K562 (cell line): ENCODE measurements at regions not wholly inside any gene's neighbourhood (a gene's known extent, or its start where the extent isn't known, plus 50 kb on each side); places are given as distances from the start of the nearest gene placed in this dataset.
A peak's percentile ranks its signal among the peaks of the same experiment; 100 is the strongest.

Source experiments
- ATAC-seq: fragments of 200-7000 bp; cut with Tn5 transposase; 3 replicates; pipeline ENCODE4 v1.9.1; 2020; ENCODE audit warnings: moderate library complexity
- BruUV-seq: library from RNA; stranded (reverse); fragments of 400-500 nt; replicated peaks from 2 replicates; lab custom pipeline; 2021; lab: Mats Ljungman, UMichigan
- CTCF ChIA-PET: fragments of 300-600 bp; formaldehyde crosslinking; extraction: SDS; loops from one replicate; lab custom pipeline; 2021; ENCODE audit warnings: low intra/inter-chr PET ratio; lab: Yijun Ruan, JAX
- POLR2A ChIA-PET: fragments of 300-600, 350-650 bp; sonication (Branson Sonifier 250); formaldehyde crosslinking; extraction: SDS; loops from one replicate; lab custom pipeline; 2021; ENCODE audit warnings: antibody characterized with exemption, inconsistent platforms; lab: Yijun Ruan, JAX
- DNase-seq, 4 experiments: peaks; one replicate each; pipeline versions ENCODE4 v3.0.0 to v3.0.0-alpha.2; 2011 to 2018; ENCODE audit warnings: low spot score in 3 of 4, mixed read lengths in 3 of 4; ENCODE audit errors: extremely low read depth in 1 of 4
- FAIRE-seq: peaks from 2 replicates; lab custom pipeline; 2011; peaks lifted over from hg19 to GRCh38; lab: Jason Lieb, UNC
- H2AFZ ChIP-seq: 2 replicates; pipeline ENCODE4 v1.6.0; 2011; ENCODE audit warnings: low read depth, low read length, control low read depth, inconsistent platforms
- H3K27ac ChIP-seq: fragments of 200-600 bp; 3 replicates; pipeline ENCODE4 v1.8.0; 2011; ENCODE audit warnings: low read depth, mild to moderate bottlenecking, control low read depth, inconsistent platforms, low read length, moderate library complexity, mixed read lengths; ENCODE audit errors: extremely low read depth
- H3K27me3 ChIP-seq, 2 experiments: fragments of 300-600 bp in 1 of 2; 2 replicates in 1 of 2; 3 replicates in 1 of 2; pipeline versions ENCODE4 v1.6.0 to v1.8.0; 2011; ENCODE audit warnings: inconsistent platforms in 2 of 2, low read length in 2 of 2, mild to moderate bottlenecking in 1 of 2, mixed read lengths in 1 of 2, moderate library complexity in 1 of 2; ENCODE audit not compliant: control insufficient read depth in 2 of 2, insufficient read depth in 2 of 2
- H3K36me3 ChIP-seq: fragments of 300-600 bp; 3 replicates; pipeline ENCODE4 v1.8.0; 2011; ENCODE audit warnings: mild to moderate bottlenecking, low read length, inconsistent platforms; ENCODE audit not compliant: control insufficient read depth, insufficient read depth
- H3K4me1 ChIP-seq, 2 experiments: fragments of 200-600 bp in 1 of 2; replicated peaks in 1 of 2; 2 replicates in 1 of 2; 3 replicates in 1 of 2; pipeline versions ENCODE4 v1.5.1 to v1.8.0; 2011; ENCODE audit warnings: inconsistent platforms in 2 of 2, low read length in 2 of 2, mild to moderate bottlenecking in 1 of 2, mixed read lengths in 1 of 2, moderate library complexity in 1 of 2; ENCODE audit not compliant: control insufficient read depth in 2 of 2, insufficient read depth in 2 of 2
- H3K4me2 ChIP-seq: 2 replicates; pipeline ENCODE4 v1.6.1; 2011; ENCODE audit warnings: low read length, control low read depth, inconsistent platforms, mixed read lengths; ENCODE audit not compliant: insufficient read depth
- H3K4me3 ChIP-seq: fragments of 200-600 bp; sonication (generic), shearing (Covaris generic); 2 replicates; pipeline ENCODE4 v1.5.1; 2016; ENCODE audit warnings: control low read depth, inconsistent platforms
- H3K79me2 ChIP-seq: fragments of 200-600 bp; 3 replicates; pipeline ENCODE4 v1.8.0; 2011; ENCODE audit warnings: low read length, inconsistent platforms; ENCODE audit not compliant: control insufficient read depth, insufficient read depth
- H3K9ac ChIP-seq, 2 experiments: 2 replicates each; pipeline versions ENCODE4 v1.6.0 to v1.6.1; 2011; ENCODE audit warnings: low read depth in 2 of 2, low read length in 2 of 2, control low read depth in 1 of 2, inconsistent platforms in 1 of 2, mild to moderate bottlenecking in 1 of 2, mixed read lengths in 1 of 2; ENCODE audit not compliant: insufficient read depth in 1 of 2
- H3K9me1 ChIP-seq: one replicate; pipeline ENCODE4 v1.6.0; 2011; ENCODE audit warnings: inconsistent platforms, mild to moderate bottlenecking, low read length, moderate library complexity; ENCODE audit not compliant: control insufficient read depth, insufficient read depth
- H3K9me3 ChIP-seq: replicated peaks from 2 replicates; pipeline ENCODE4 v1.5.1; 2011; ENCODE audit warnings: low read depth, low read length, inconsistent platforms; ENCODE audit not compliant: control insufficient read depth, insufficient read depth
- H4K20me1 ChIP-seq: replicated peaks from 2 replicates; pipeline ENCODE4 v1.6.1; 2011; ENCODE audit warnings: low read length, inconsistent platforms, mixed read lengths; ENCODE audit not compliant: control insufficient read depth, insufficient read depth
- RAD51 ChIP-seq: fragments of 450-650 bp; IDR thresholded peaks from 2 replicates; pipeline ENCODE4 v1.7.1; 2016; ENCODE audit warnings: low read depth, mild to moderate bottlenecking, borderline replicate concordance
- SRSF7 ChIP-seq: fragments of 200-400 bp; formaldehyde crosslinking; optimal IDR thresholded peaks from 2 replicates; pipeline ENCODE3; 2017; ENCODE audit warnings: mild to moderate bottlenecking, low read depth, low read length
- ZZZ3 ChIP-seq: fragments of 450-650 bp; IDR thresholded peaks from 2 replicates; pipeline ENCODE4 v1.6.1; 2016; ENCODE audit warnings: antibody characterized with exemption, mild to moderate bottlenecking, moderate library complexity
- WGBS: fragments of 100-300 bp; shearing (Covaris generic); methylation state at CpG from one replicate; pipeline ENCODE4 v1.1.6; 2016; ENCODE audit warnings: low coverage, mixed read lengths; ENCODE audit not compliant: insufficient coverage; ENCODE audit errors: missing lambda C conversion rate; 5-methylcytosine and 5-hydroxymethylcytosine counted together
- in situ Hi-C: fragments of 300-500 bp; cut with MboI; formaldehyde crosslinking; loops from 4 replicates; pipeline ENCODE4 v1.15.0; 2018; ENCODE audit warnings: inconsistent platforms, mixed read lengths
- intact Hi-C: fragments of 100-400 bp; cut with micrococcal nuclease; formaldehyde crosslinking; loops from 2 replicates; pipeline ENCODE4 v1.14.2; 2022
- TF ChIP-seq, protein P1 (sequence below): fragments of 450-650 bp; formaldehyde crosslinking; IDR thresholded peaks from 2 replicates; pipeline ENCODE4 v1.4.0; 2020; ENCODE audit warnings: mild to moderate bottlenecking, mixed read lengths
- TF ChIP-seq, protein P2 (sequence below), 3 experiments: IDR thresholded peaks in 2 of 3; conservative IDR thresholded peaks in 1 of 3; 2 replicates each; pipeline ENCODE4 v1.5.1; 2011 to 2012; ENCODE audit warnings: low read length in 3 of 3, mild to moderate bottlenecking in 3 of 3, control low read depth in 2 of 3, improper control_type of control experiment in 1 of 3, inconsistent platforms in 1 of 3, low read depth in 1 of 3, mixed read lengths in 1 of 3, moderate library complexity in 1 of 3; ENCODE audit not compliant: insufficient read depth in 2 of 3
- TF ChIP-seq, protein P3 (sequence below): sonication (generic); formaldehyde crosslinking; IDR thresholded peaks from 2 replicates; pipeline ENCODE4 v1.9.0; 2022; ENCODE audit warnings: mild to moderate bottlenecking, missing genetic modification reagents
- TF ChIP-seq, protein P4 (sequence below): sonication (generic); formaldehyde crosslinking; IDR thresholded peaks from 2 replicates; pipeline ENCODE4 v1.5.0; 2020; ENCODE audit warnings: missing genetic modification reagents

DNA sequence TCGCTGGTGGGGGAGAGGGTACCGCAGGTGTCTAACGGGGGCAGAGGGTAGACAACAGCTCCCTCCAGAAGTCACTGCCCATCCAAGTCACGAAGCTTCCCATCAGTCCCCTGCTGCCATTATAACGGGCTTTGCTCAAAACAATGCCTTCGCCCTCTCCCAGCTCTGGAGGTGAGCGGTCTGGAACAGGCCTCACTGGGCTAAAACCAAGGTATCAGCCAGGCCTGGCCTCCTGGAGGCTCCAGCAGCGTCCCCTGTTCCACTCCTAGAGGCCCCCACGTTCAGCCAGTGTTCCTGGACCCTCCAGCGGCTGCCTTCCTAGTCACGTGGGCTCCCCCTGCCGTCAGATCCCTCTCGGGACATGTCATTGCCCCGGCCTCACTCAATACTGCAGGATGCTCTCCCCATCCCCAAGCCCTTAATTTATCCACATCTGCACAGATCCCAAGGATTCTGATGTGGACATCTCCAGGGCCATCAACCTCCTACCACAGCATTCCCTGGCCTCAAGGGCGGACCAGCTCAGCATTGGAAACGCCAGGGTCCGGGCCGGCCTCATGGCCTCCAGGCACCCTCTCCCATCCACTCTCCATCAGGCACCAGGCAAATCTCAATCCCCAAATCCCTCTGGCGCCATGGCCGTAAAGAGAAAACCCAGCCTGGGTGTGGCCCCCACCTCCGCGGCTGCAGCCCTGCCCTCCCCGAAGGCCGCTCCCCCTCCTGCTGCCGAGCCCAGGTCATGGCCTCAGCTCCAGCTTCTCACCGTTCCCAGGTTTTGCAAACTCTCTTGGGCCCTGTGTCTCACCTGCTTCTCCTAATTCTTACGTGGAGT lies 104.1 kb upstream of the FAM20C start:
- H3K36me3 ChIP-seq, result no peaks in the 10 kb centered on the region
- H3K9me3 ChIP-seq, result no peaks in the 10 kb centered on the region; the same call in 1 of the 2 replicates
- intact Hi-C loops (no loop called here), in situ Hi-C loops (no loop called here)
- ATAC-seq (peak; percentile 71), FAIRE-seq (no peak), DNase-seq (peak in 2 of 4 experiments; percentile 34 to 38)
- CTCF ChIA-PET, result interaction anchor here (0.6 kb wide), 1 partner anchor 24 kb away, joined by 3 read pairs; no protein-coding TSS in a partner anchor
- H3K27me3 ChIP-seq, result peaks cover 49 to 83% of the 10 kb centered on the region in 2 experiments; a peak in 4 of 5 replicates
- no TSS peak for BruUV-seq
- H4K20me1 ChIP-seq, result peaks cover 14% of the 10 kb centered on the region; the same call in 1 of the 2 replicates
- TF ChIP-seq, protein P1, sequence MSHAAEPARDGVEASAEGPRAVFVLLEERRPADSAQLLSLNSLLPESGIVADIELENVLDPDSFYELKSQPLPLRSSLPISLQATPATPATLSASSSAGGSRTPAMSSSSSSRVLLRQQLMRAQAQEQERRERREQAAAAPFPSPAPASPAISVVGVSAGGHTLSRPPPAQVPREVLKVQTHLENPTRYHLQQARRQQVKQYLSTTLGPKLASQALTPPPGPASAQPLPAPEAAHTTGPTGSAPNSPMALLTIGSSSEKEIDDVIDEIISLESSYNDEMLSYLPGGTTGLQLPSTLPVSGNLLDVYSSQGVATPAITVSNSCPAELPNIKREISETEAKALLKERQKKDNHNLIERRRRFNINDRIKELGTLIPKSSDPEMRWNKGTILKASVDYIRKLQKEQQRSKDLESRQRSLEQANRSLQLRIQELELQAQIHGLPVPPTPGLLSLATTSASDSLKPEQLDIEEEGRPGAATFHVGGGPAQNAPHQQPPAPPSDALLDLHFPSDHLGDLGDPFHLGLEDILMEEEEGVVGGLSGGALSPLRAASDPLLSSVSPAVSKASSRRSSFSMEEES (CRISPR knock-in tag), result 0 out of 2 replicates have a peak, but pooled peaks have one; percentile 3
- TF ChIP-seq, protein P2, sequence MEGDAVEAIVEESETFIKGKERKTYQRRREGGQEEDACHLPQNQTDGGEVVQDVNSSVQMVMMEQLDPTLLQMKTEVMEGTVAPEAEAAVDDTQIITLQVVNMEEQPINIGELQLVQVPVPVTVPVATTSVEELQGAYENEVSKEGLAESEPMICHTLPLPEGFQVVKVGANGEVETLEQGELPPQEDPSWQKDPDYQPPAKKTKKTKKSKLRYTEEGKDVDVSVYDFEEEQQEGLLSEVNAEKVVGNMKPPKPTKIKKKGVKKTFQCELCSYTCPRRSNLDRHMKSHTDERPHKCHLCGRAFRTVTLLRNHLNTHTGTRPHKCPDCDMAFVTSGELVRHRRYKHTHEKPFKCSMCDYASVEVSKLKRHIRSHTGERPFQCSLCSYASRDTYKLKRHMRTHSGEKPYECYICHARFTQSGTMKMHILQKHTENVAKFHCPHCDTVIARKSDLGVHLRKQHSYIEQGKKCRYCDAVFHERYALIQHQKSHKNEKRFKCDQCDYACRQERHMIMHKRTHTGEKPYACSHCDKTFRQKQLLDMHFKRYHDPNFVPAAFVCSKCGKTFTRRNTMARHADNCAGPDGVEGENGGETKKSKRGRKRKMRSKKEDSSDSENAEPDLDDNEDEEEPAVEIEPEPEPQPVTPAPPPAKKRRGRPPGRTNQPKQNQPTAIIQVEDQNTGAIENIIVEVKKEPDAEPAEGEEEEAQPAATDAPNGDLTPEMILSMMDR (IDR thresholded peaks at IDR 0.05 in 2 of 3, conservative IDR thresholded peaks at IDR 0.05 in 1 of 3; ENCODE audit: insufficient read depth in 2 of 3, low read depth in 1 of 3, low read length in 3 of 3), result peak; percentile 2 to 28 (median 21); a peak in 4 of 6 replicates
- TF ChIP-seq SRSF7, result no peak
- 0 out of 2 replicates have a peak, but pooled peaks have one; percentile 26 for TF ChIP-seq RAD51
- TF ChIP-seq ZZZ3, result no peak
- TF ChIP-seq, protein P3, sequence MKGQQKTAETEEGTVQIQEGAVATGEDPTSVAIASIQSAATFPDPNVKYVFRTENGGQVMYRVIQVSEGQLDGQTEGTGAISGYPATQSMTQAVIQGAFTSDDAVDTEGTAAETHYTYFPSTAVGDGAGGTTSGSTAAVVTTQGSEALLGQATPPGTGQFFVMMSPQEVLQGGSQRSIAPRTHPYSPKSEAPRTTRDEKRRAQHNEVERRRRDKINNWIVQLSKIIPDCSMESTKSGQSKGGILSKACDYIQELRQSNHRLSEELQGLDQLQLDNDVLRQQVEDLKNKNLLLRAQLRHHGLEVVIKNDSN (CRISPR knock-in tag), result peak; percentile 75
- TF ChIP-seq, protein P4, sequence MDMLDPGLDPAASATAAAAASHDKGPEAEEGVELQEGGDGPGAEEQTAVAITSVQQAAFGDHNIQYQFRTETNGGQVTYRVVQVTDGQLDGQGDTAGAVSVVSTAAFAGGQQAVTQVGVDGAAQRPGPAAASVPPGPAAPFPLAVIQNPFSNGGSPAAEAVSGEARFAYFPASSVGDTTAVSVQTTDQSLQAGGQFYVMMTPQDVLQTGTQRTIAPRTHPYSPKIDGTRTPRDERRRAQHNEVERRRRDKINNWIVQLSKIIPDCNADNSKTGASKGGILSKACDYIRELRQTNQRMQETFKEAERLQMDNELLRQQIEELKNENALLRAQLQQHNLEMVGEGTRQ, result peak; percentile 57; the same call in 1 of the 2 replicates
- H3K4me1 ChIP-seq, result peaks cover 0 to 20% of the 10 kb centered on the region in 2 experiments; a peak in 1 of 5 replicates
- WGBS, result 11% methylated on average over 22 of the region's 27 CpGs
- H2AFZ ChIP-seq, result no peak overlapping the region
- no peak overlapping the region for H3K4me2 ChIP-seq
- POLR2A ChIA-PET, result interaction anchor here (1.3 to 2.7 kb wide), 2 partner anchors 8 to 51 kb away, joined by 3 to 11 read pairs; no protein-coding TSS in a partner anchor
- H3K9me1 ChIP-seq, result no peaks in the 10 kb centered on the region
- H3K27ac ChIP-seq, result no peak overlapping the region
- H3K4me3 ChIP-seq, result no peak overlapping the region
- no peaks in the 10 kb centered on the region for H3K79me2 ChIP-seq
- H3K9ac ChIP-seq, result no peak overlapping the region
